HepG2 (cell line): ENCODE measurements at regions not wholly inside any gene's neighbourhood (a gene's known extent, or its start where the extent isn't known, plus 50 kb on each side); places are given as distances from the start of the nearest gene placed in this dataset.

Source experiments
- ATAC-seq: fragments of 200-7000 bp; cut with Tn5 transposase; 3 replicates; pipeline ENCODE4 v1.9.1; 2020; ENCODE audit warnings: mild to moderate bottlenecking, moderate library complexity
- BruUV-seq: library from RNA; stranded (reverse); fragments of 400-500 nt; replicated peaks from 2 replicates; lab custom pipeline; 2021; lab: Mats Ljungman, UMichigan
- CTCF ChIA-PET: fragments of 300-600 bp; formaldehyde crosslinking; extraction: SDS; loops from one replicate; lab custom pipeline; 2021; ENCODE audit warnings: low total read pairs, inconsistent platforms, low intra/inter-chr PET ratio; lab: Yijun Ruan, JAX
- POLR2A ChIA-PET: fragments of 350-600 bp; sonication (Branson Sonifier 250); formaldehyde crosslinking; loops from one replicate; lab custom pipeline; 2020; ENCODE audit warnings: antibody characterized with exemption, inconsistent platforms; lab: Yijun Ruan, JAX
- DNase-seq: peaks from one replicate; pipeline ENCODE4 v3.0.0-alpha.2; 2015; ENCODE audit warnings: low spot score
- FAIRE-seq: peaks from 3 replicates; lab custom pipeline; 2011; peaks lifted over from hg19 to GRCh38; lab: Jason Lieb, UNC
- H2AFZ ChIP-seq: one replicate; pipeline ENCODE4 v1.6.1; 2011; ENCODE audit warnings: low read length, inconsistent platforms
- H3K27ac ChIP-seq: fragments of 300-600 bp; 3 replicates; pipeline ENCODE4 v1.8.0; 2011; ENCODE audit warnings: mixed run types, mild to moderate bottlenecking, mixed read lengths, low read length, inconsistent platforms; ENCODE audit not compliant: insufficient read depth; ENCODE audit errors: extremely low read length
- H3K27me3 ChIP-seq, 2 experiments: fragments of 200-600 bp in 1 of 2; 2 replicates in 1 of 2; 3 replicates in 1 of 2; pipeline versions ENCODE4 v1.6.0 to v1.8.0; 2011; ENCODE audit warnings: low read length in 2 of 2, mild to moderate bottlenecking in 2 of 2, moderate library complexity in 2 of 2, inconsistent platforms in 1 of 2; ENCODE audit not compliant: insufficient read depth in 2 of 2, control insufficient read depth in 1 of 2
- H3K36me3 ChIP-seq, 2 experiments: fragments of 200-600 bp in 1 of 2; replicated peaks in 1 of 2; 2 replicates in 1 of 2; 3 replicates in 1 of 2; pipeline versions ENCODE4 v1.5.1 to v1.8.0; 2011; ENCODE audit warnings: low read length in 2 of 2, inconsistent platforms in 1 of 2; ENCODE audit not compliant: insufficient read depth in 2 of 2, control insufficient read depth in 1 of 2
- H3K4me1 ChIP-seq: 2 replicates; pipeline ENCODE4 v1.5.1; 2012; ENCODE audit warnings: low read length, inconsistent platforms; ENCODE audit not compliant: insufficient read depth
- H3K4me2 ChIP-seq: 2 replicates; pipeline ENCODE4 v1.6.0; 2011; ENCODE audit warnings: low read depth, low read length, inconsistent platforms
- H3K4me3 ChIP-seq, 3 experiments: fragments of 200-600 bp in 1 of 3; sonication (generic), shearing (Covaris generic) in 1 of 3; replicated peaks in 1 of 3; 2 replicates each; pipeline ENCODE4 v1.5.1; 2011 to 2016; ENCODE audit warnings: low read length in 3 of 3, inconsistent platforms in 2 of 3, low read depth in 2 of 3, mild to moderate bottlenecking in 2 of 3, control low read depth in 1 of 3, mixed read lengths in 1 of 3; ENCODE audit not compliant: insufficient read depth in 1 of 3
- H3K79me2 ChIP-seq: one replicate; pipeline ENCODE4 v1.6.1; 2011; ENCODE audit warnings: low read length, inconsistent platforms; ENCODE audit not compliant: insufficient read depth
- H3K9ac ChIP-seq: 2 replicates; pipeline ENCODE4 v1.6.0; 2011; ENCODE audit warnings: mild to moderate bottlenecking, low read depth, low read length, inconsistent platforms; ENCODE audit not compliant: insufficient read depth
- H3K9me3 ChIP-seq: 2 replicates; pipeline ENCODE4 v1.5.1; 2012; ENCODE audit warnings: mild to moderate bottlenecking, low read length
- H4K20me1 ChIP-seq: 2 replicates; pipeline ENCODE4 v1.6.0; 2011; ENCODE audit warnings: inconsistent platforms, mild to moderate bottlenecking, low read length, moderate library complexity; ENCODE audit not compliant: insufficient read depth
- AHR ChIP-seq: IDR thresholded peaks from 2 replicates; pipeline ENCODE4 v1.6.1; 2018; ENCODE audit warnings: missing genetic modification reagents, missing compliant biosample characterization
- AKAP8 ChIP-seq: sonication (generic); formaldehyde crosslinking; IDR thresholded peaks from 2 replicates; pipeline ENCODE4 v1.5.1; 2020; ENCODE audit warnings: mild to moderate bottlenecking, missing genetic modification reagents
- ATRX ChIP-seq: sonication (generic); formaldehyde crosslinking; IDR thresholded peaks from 2 replicates; pipeline ENCODE4 v1.4.0; 2020; ENCODE audit warnings: missing genetic modification reagents, borderline replicate concordance
- DMAP1 ChIP-seq: IDR thresholded peaks from 2 replicates; pipeline ENCODE4 v1.6.1; 2016
- HCFC1 ChIP-seq: fragments of 150-350 bp; IDR thresholded peaks from 2 replicates; pipeline ENCODE4 v1.6.1; 2014; ENCODE audit warnings: low read depth, low read length
- HMG20A ChIP-seq: IDR thresholded peaks from 2 replicates; pipeline ENCODE4 v1.6.1; 2016; ENCODE audit warnings: borderline replicate concordance
- MIER2 ChIP-seq: IDR thresholded peaks from 2 replicates; pipeline ENCODE4 v1.6.1; 2016; ENCODE audit warnings: missing biosample characterization, missing genetic modification reagents
- NCOA5 ChIP-seq: sonication (generic); formaldehyde crosslinking; IDR thresholded peaks from 2 replicates; pipeline ENCODE4 v1.4.0; 2020; ENCODE audit warnings: missing genetic modification reagents
- PAF1 ChIP-seq: IDR thresholded peaks from 2 replicates; pipeline ENCODE4 v1.6.1; 2016; ENCODE audit warnings: missing genetic modification reagents, missing compliant biosample characterization
- SIX1 ChIP-seq: sonication (generic); formaldehyde crosslinking; IDR thresholded peaks from 2 replicates; pipeline ENCODE4 v1.4.0; 2020; ENCODE audit warnings: missing genetic modification reagents, borderline replicate concordance
- ZFP36 ChIP-seq: fragments of 150-350 bp; IDR thresholded peaks from 2 replicates; pipeline ENCODE4 v1.6.1; 2018; ENCODE audit warnings: borderline replicate concordance, low read length, low read depth; ENCODE audit not compliant: partially characterized antibody
- ZKSCAN8 ChIP-seq: IDR thresholded peaks from 2 replicates; pipeline ENCODE4 v1.6.1; 2016; ENCODE audit warnings: borderline replicate concordance, missing genetic modification reagents, missing compliant biosample characterization
- ZNF3 ChIP-seq: IDR thresholded peaks from 2 replicates; pipeline ENCODE4 v1.7.0; 2017; ENCODE audit warnings: inconsistent platforms
- ZNF569 ChIP-seq: sonication (generic); formaldehyde crosslinking; IDR thresholded peaks from 2 replicates; pipeline ENCODE4 v1.5.0; 2020; ENCODE audit warnings: mild to moderate bottlenecking, missing genetic modification reagents, moderate library complexity, borderline replicate concordance
- ZNF850 ChIP-seq: sonication (generic); formaldehyde crosslinking; conservative IDR thresholded peaks from 2 replicates; pipeline ENCODE4 v1.9.0; 2021; ENCODE audit warnings: mild to moderate bottlenecking, missing genetic modification reagents
- WGBS: methylation state at CpG from one replicate; pipeline ENCODE4 v1.1.6; 2017; ENCODE audit warnings: low lambda C conversion rate; 5-methylcytosine and 5-hydroxymethylcytosine counted together
- in situ Hi-C: cut with HindIII; loops from 2 replicates; pipeline ENCODE4 v1.10.0; 2017; ENCODE audit warnings: low pct_unique_long_range_greater_than_20kb; ENCODE audit not compliant: extremely low pct_ligation_motif_present
- intact Hi-C: fragments of 100-400 bp; cut with micrococcal nuclease; formaldehyde crosslinking; loops from one replicate; pipeline ENCODE4 v1.10.0; 2022; ENCODE audit not compliant: unreplicated experiment

DNA sequence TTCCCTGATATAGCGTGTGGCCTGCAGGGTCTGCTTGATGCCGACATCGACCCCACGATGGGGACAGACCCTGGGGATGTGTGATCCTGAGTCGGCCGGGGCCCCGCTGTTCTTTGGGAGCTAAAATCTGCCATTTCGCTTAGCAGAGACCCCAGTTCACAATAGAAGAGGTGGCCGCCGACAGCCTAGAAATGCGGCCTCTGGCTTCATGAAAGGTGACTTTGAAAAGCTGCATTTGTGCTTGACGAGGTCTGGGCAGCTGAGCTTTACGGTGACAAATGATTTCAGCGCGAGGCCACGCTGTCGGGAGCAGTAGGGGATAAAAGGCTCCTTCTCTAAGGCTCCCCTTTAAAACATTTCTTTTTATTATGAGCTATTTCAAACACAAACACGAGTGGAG lies 71.7 kb downstream of the RPS6KA4 start:
- Histone ChIP-seq H3K27me3 (peaks cover 2 to 64% of the 10 kb centered on the region in 2 experiments; a peak in 4 of 5 replicates), H2AFZ (no peak overlapping the region), H3K79me2 (no peaks in the 10 kb centered on the region), H3K4me3 (no peak overlapping the region), H3K9ac (no peak overlapping the region), H3K4me1 (no peaks in the 10 kb centered on the region), H4K20me1 (no peaks in the 10 kb centered on the region), H3K4me2 (no peak overlapping the region), H3K27ac (no peak overlapping the region), H3K9me3 (no peaks in the 10 kb centered on the region), H3K36me3 (no peaks in the 10 kb centered on the region)
- ATAC-seq, result no peak
- FAIRE-seq, result no peak
- intact Hi-C loops, result no loop called here
- TF ChIP-seq ZNF3 (CRISPR knock-in tag) (no peak), ATRX (CRISPR knock-in tag) (no peak), MIER2 (no peak), HCFC1 (no peak), ZFP36 (no peak), SIX1 (CRISPR knock-in tag) (no peak), ZKSCAN8 (no peak), NCOA5 (CRISPR knock-in tag) (no peak), HMG20A (CRISPR knock-in tag) (no peak)
- CTCF ChIA-PET, result no interaction called here
- POLR2A ChIA-PET, result no interaction called here
- BruUV-seq, result no TSS peak
- WGBS, result 51% methylated on average over 17 of the region's 18 CpGs
- DNase-seq, result no peak
- in situ Hi-C loops, result no loop called here

GRCh38 chr11:64436000-64436399 lies 77.0 kb downstream of the RPS6KA4 start:
- H3K27ac ChIP-seq, result no peak overlapping the region
- H3K27me3 ChIP-seq, result peaks cover 11 to 74% of the 10 kb centered on the region in 2 experiments; a peak in 4 of 5 replicates
- ATAC-seq (no peak), DNase-seq (no peak), FAIRE-seq (no peak)
- H3K4me1 ChIP-seq, result no peaks in the 10 kb centered on the region
- BruUV-seq, result no TSS peak
- no peak overlapping the region for H3K4me2 ChIP-seq
- in situ Hi-C loops, result no loop called here
- H3K4me3 ChIP-seq, result no peak overlapping the region
- no peaks in the 10 kb centered on the region for H3K36me3 ChIP-seq
- H3K9ac ChIP-seq, result no peak overlapping the region
- no peaks in the 10 kb centered on the region for H4K20me1 ChIP-seq
- WGBS, result 5% methylated on average over 4 of the region's 4 CpGs
- no peak overlapping the region for H2AFZ ChIP-seq
- TF ChIP-seq AKAP8 (no peak), ZNF850 (CRISPR knock-in tag) (no peak), DMAP1 (CRISPR knock-in tag) (no peak), PAF1 (CRISPR knock-in tag) (no peak), AHR (no peak), ZNF569 (CRISPR knock-in tag) (no peak)
- no peaks in the 10 kb centered on the region for H3K9me3 ChIP-seq
- intact Hi-C loops, result no loop called here
- ChIA-PET CTCF (no interaction called here), POLR2A (no interaction called here)
- no peaks in the 10 kb centered on the region for H3K79me2 ChIP-seq
